ENCODE measurements at regions not wholly inside any gene's neighbourhood (a gene's known extent, or its start where the extent isn't known, plus 50 kb on each side); places are given as distances from the start of the nearest gene placed in this dataset.

DNA sequence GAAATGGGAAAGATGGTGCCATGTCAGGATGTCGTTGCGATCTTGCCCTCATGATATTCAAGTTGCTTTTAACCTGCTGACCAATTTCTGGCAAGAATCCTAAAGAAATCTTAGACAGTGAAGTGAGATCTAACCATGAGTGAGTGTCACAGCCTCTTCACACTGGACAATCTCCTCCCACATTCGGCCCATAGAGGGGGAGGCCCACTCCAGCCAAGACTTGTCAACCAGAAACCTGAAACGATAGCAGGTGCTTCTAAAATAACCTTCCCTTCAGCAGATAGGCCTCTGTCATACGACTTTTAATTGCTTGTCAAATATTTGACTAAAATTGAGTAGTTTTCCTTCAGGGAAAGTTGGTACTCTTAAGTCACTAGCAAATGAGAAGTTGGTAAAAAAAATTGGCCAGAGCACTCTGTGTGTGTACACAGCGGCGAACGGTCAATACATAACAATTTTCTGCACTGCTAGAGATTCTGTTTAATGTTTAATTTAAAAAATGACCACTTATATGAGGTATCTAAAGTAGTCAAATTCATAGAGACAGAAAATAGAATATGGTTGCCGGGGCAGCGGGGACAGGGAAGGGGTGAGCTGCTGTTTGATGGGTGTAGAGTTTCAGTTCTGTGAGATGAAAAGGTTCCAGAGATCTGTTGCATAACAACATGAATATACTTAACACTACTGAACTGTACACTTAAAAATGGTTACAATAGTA is 110.2 kb downstream of the VAPA start:
- H3K27ac Mint-ChIP-seq, result no peak overlapping the region
- H3K9me3 Mint-ChIP-seq, result no peaks in the 10 kb centered on the region
- H3K4me1 Mint-ChIP-seq (ENCODE audit: low read depth in 2 of 2), result no peaks in the 10 kb centered on the region
- DNase-seq (no peak), ATAC-seq (replicated peaks) (no peak)
- H3K27me3 Mint-ChIP-seq, result peaks cover 18 to 27% of the 10 kb centered on the region in 2 donors
- no peaks in the 10 kb centered on the region for H3K36me3 Mint-ChIP-seq (ENCODE audit: insufficient read depth)
- H3K4me3 Mint-ChIP-seq, result no peak overlapping the region

DNA sequence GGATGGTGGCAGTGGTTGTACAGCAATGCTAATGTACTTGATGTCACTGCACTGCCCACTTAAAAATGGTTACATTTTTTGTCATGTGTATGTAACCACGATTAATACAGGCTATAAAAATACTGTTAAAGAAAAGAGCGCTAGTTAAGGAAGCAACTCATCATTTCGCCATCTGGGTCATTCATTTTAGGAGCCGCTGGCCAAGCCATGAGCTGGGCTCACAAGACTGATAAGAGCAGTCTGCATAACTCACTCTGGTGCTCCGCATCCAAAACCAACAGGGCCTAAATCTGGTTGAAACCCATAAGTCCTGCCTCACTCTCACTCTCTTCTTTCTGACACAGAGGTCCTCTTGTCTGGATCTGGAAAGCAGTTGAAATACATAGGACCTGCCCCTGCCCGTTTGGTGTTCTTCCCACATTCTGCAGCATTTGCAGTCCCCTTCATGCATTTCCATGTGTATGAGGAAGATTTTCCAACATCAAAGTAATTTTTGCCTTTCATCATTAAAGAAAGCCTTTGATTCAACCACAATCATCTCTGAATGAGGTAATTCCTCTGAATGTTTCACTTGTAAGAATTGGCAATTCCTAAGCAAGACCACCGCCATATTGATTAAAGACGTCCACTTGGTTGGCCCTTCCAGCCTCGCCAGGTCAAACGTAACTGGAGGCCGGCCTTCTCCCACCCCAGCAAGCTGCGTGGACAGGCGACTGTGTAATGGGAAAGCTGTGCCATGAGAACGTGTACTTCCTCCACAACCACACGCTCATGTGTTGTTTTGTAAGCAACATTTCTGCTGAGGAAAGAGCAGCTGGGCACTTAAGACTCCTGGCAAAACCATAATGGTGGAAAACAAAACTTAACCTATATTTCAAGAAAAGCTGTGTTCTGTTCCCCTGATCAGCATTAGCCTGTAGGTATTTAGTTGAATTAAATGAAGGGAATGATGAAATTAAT is 112.2 kb downstream of the VAPA start:
- no peak for ATAC-seq (replicated peaks)
- Mint-ChIP-seq H3K4me1 (ENCODE audit: low read depth in 2 of 2) (no peaks in the 10 kb centered on the region), H3K36me3 (ENCODE audit: insufficient read depth) (no peaks in the 10 kb centered on the region), H3K27ac (no peak overlapping the region), H3K27me3 (peaks cover 35 to 38% of the 10 kb centered on the region in 2 donors), H3K4me3 (no peak overlapping the region), H3K9me3 (no peaks in the 10 kb centered on the region)
- DNase-seq, result no peak

DNA sequence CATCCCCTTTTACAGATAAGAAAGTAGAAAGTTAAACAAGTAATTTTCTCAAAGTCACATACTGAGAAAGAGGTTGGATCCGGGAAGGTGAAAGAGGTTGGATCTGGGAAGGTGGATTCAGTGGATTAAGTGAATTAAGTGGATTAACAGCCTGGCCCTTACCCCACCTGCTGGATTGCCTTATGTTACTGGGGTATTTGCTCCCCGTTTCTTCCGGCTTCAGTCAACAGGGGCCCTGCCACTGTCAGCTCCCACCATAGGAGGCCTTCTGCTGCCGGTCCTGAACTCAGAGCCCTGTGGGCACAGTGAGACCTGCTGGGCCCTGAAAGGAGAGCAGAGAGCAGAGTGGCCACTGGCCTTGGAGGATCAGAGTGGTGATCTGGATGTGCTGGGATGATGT is 113.2 kb downstream of the VAPA start:
- Mint-ChIP-seq H3K27ac (no peak overlapping the region), H3K9me3 (no peaks in the 10 kb centered on the region), H3K4me1 (ENCODE audit: low read depth in 2 of 2) (no peaks in the 10 kb centered on the region), H3K4me3 (no peak overlapping the region), H3K36me3 (ENCODE audit: insufficient read depth) (no peaks in the 10 kb centered on the region), H3K27me3 (peaks cover 38 to 48% of the 10 kb centered on the region in 2 donors)
- DNase-seq, result no peak
- no peak for ATAC-seq (replicated peaks)

DNA sequence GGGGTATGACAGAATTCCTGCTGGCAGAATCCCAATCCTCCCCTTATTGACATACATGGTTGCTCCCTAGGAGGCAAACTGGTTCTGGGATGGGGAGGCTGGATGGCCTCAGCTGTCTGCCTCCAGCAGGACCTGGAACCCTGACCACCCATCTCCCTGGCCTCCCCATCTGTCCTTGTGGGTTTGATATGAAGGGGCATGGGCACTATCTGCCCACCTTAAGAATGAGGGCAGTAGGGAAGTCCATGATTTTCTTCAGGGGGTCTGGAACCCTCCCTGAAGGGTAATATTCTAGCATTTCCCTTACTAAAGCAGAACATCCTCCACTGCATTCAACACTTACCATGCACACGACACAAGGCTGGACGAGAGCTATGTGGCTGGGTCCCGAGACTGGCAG is 113.6 kb downstream of the VAPA start:
- Mint-ChIP-seq H3K27ac (no peak overlapping the region), H3K4me1 (ENCODE audit: low read depth in 2 of 2) (no peaks in the 10 kb centered on the region), H3K9me3 (no peaks in the 10 kb centered on the region)

DNA sequence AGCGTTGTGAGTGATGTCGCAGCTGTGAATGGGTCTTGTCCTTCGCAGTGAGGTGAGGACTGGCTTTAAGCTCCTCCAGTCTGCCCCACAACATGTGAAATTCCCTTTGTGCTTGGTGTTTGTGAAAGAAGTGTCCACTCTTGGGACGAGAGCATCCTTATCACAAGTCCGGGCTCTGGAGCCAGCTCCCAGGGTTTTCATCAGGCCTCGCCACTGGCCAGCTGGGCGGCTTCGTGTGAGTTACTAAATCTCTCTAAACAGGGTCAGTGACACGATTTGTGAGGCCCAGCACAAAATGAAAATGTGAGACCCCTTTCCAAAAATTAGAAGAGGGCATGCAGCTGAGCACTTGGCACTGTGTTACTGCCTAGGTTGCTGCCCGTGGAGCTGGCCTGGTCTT is 115.9 kb downstream of the VAPA start:
- no peak overlapping the region for H3K27ac Mint-ChIP-seq
- no peaks in the 10 kb centered on the region for H3K36me3 Mint-ChIP-seq (ENCODE audit: insufficient read depth)
- peaks cover 37 to 50% of the 10 kb centered on the region in 2 donors for H3K27me3 Mint-ChIP-seq
- H3K4me3 Mint-ChIP-seq, result no peak overlapping the region
- no peak for ATAC-seq (replicated peaks)
- no peaks in the 10 kb centered on the region for H3K4me1 Mint-ChIP-seq (ENCODE audit: low read depth in 2 of 2)
- no peak for DNase-seq
- H3K9me3 Mint-ChIP-seq, result no peaks in the 10 kb centered on the region

More for the DNA sequence above, 113.6 kb downstream of the VAPA start:
- DNase-seq, result no peak
- no peak overlapping the region for H3K4me3 Mint-ChIP-seq
- ATAC-seq (replicated peaks), result no peak
- H3K27me3 Mint-ChIP-seq, result peaks cover 34 to 48% of the 10 kb centered on the region in 2 donors
- no peaks in the 10 kb centered on the region for H3K36me3 Mint-ChIP-seq (ENCODE audit: insufficient read depth)

DNA sequence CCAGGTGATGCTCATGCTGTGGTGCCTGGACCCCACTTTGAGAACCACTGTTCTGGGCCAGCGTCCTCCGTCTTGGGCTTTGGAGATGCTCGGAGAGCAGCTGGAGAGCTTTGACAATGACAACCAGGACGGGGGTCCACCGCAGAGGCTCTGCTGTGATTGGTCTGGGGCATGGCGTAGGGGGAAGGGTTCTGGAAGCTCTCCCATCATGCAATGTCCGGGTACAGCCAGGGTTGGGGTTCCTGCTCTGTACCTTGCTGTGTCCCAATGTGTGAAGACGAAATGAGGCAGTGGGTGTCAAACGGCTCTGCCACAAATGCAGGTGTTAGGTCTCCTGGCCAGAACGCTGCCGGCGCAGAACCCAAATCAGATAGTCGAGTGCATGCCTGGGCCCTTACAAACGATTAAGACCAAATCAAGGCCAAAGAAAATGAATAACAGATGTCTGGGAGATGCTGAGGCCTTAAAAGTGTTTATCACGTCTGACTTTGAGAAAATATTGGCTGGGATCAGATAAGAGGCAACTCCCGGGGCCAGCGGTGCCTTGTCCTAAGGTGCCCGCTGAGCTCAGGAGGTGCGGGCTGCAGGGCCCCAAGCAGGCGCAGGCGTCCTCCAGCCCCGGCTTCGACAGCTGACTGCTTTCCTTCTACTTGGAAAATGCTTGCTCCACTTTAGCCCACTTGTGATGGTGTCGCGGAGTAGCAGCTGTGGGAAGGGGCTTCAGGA is 117.2 kb downstream of the VAPA start:
- Mint-ChIP-seq H3K4me1 (ENCODE audit: low read depth in 2 of 2) (no peaks in the 10 kb centered on the region), H3K27me3 (peaks cover 37 to 61% of the 10 kb centered on the region in 2 donors), H3K9me3 (no peaks in the 10 kb centered on the region), H3K27ac (no peak overlapping the region), H3K4me3 (no peak overlapping the region), H3K36me3 (ENCODE audit: insufficient read depth) (no peaks in the 10 kb centered on the region)
- ATAC-seq (replicated peaks) (no peak), DNase-seq (no peak)

DNA sequence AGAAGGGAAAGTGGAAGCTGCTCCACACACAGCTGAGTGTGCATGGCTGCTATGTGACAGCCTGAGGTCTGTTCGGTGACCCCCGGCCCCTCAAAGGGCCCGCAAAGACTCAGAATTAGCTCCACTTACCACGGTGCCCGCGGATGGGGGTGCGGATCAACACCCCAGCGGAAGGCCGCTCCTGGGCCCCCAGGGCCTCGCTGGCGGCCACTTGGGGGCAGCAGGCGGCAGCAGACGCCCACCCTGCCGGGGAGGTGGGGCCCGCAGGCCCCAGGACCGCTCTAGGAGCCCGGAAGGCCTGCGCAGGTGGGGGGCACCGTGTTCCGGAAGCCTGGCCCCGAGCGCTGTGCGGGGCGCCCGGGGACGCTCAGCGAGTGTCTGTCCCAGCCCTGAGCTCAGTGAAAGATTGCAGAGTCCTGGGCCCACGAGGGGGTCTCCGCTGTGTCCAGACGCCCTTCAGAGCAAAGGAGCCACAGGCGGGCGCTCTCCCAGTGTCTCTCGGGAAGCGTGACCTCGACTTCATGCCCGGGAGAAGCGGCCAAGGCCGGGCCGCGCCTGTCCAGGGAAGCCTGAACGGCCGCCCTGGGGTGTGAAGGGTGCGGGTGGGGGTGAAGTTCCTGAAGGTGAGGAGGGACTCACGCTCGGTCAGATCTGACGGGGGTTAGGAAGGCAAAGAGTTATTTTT is 118.7 kb downstream of the VAPA start:
- no peaks in the 10 kb centered on the region for H3K4me1 Mint-ChIP-seq (ENCODE audit: low read depth in 2 of 2)
- no peak for ATAC-seq (replicated peaks)
- H3K4me3 Mint-ChIP-seq, result no peak overlapping the region

DNA sequence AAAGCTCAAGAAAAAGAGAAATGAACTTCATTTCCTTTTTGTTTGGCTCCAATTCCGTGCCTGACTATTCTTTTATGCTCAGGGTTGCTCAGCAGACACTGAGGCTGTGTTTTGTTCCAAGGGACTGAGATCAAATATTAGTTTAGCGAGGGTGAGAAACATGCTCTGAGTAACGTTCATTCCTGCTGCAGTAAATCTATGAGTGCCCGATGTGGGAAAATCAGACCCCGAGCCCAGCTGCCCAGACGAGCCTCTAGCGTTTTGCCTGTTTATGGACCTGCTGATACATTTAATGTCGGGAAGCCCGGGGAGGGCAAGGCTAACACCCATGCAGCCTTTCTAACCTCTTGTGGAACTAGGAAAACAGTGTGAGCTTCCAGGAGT is 119.2 kb downstream of the VAPA start:
- no peak overlapping the region for H3K4me3 Mint-ChIP-seq
- ATAC-seq (replicated peaks), result no peak
- H3K27ac Mint-ChIP-seq, result no peak overlapping the region
- no peaks in the 10 kb centered on the region for H3K9me3 Mint-ChIP-seq
- DNase-seq, result no peak
- H3K27me3 Mint-ChIP-seq, result peaks cover 47 to 81% of the 10 kb centered on the region in 2 donors
- no peaks in the 10 kb centered on the region for H3K4me1 Mint-ChIP-seq (ENCODE audit: low read depth in 2 of 2)
- no peaks in the 10 kb centered on the region for H3K36me3 Mint-ChIP-seq (ENCODE audit: insufficient read depth)

More for the DNA sequence above, 118.7 kb downstream of the VAPA start:
- peaks cover 47 to 75% of the 10 kb centered on the region in 2 donors for H3K27me3 Mint-ChIP-seq
- no peak overlapping the region for H3K27ac Mint-ChIP-seq
- no peaks in the 10 kb centered on the region for H3K9me3 Mint-ChIP-seq
- no peak for DNase-seq
- no peaks in the 10 kb centered on the region for H3K36me3 Mint-ChIP-seq (ENCODE audit: insufficient read depth)

DNA sequence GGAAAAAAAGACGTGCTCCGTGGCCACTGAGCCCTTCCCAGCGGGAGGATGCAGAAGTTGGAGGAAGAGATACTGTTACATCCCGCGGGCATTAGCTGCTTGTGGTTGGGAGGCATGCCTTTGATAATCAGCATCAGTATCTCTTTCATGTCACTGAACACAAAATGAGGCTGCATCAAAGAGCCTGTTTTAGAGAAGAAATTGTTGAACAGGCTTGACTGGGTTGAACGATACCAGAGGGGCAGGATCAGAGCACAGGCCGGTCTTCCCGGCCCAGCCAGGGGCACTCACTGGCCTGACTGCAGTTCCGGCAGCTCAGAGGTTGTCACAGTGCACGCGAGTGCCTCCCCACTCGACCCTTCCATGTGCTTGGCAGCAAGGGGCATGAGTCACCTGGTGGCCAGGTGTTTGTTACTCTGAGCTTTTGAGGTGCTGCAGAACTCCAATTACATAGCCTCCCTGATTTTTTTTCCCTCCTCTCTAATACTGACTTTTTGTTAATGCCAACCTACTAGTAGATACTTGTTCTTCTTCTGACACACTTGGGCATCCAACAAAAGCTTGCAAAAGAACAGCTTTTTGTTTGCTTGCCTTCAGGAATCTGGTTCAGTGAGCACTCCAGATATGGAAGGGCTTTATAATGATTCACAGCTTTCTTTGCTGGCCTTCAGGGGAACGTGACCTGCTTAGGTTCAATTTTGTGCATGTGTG is 121.6 kb downstream of the VAPA start:
- H3K9me3 Mint-ChIP-seq, result no peaks in the 10 kb centered on the region
- ATAC-seq (replicated peaks) (no peak), DNase-seq (no peak)
- H3K27me3 Mint-ChIP-seq, result peaks cover 33 to 71% of the 10 kb centered on the region in 2 donors
- no peaks in the 10 kb centered on the region for H3K4me1 Mint-ChIP-seq (ENCODE audit: low read depth in 2 of 2)
- no peak overlapping the region for H3K27ac Mint-ChIP-seq
- no peak overlapping the region for H3K4me3 Mint-ChIP-seq
- H3K36me3 Mint-ChIP-seq (ENCODE audit: insufficient read depth), result no peaks in the 10 kb centered on the region

DNA sequence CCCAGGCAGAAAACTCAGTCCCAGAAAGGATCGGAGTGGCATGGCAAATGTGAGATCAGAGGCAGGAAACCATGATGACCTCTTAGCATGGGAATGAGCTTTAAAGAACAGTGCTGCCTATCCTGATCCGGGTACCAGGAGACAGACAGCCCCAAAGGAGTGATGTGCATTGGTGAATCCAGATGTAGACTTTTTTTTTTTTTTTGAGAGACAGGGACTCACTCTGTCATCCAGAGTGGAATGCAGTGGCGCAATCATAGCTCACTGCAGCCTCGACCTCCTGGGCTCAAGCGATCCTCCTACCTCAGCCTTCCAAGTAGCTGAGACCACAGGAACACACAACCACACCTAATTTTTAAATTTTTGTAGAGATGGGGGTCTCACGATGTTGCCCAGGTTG is 122.7 kb downstream of the VAPA start:
- Mint-ChIP-seq H3K27ac (no peak overlapping the region), H3K36me3 (ENCODE audit: insufficient read depth) (no peaks in the 10 kb centered on the region)

DNA sequence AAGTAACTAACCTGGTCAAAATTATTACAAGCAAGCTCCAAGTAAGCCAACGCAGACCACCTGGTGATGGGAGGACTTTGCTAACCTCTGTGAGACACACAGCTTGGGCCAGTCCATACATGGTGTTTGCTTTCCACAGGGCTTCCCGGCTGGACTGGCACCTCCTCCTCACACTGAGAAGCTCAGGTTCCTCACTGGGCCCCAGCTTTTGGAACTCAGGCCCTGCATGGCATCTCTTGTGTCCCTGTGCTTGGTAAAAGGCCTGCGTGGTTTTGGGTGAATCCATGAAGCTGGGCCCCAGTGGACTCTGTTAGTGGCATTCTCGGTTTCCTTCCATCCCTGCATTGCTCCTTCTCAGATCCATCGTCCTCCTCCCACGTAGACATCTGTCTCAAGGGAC is 123.4 kb downstream of the VAPA start:
- H3K27me3 Mint-ChIP-seq, result peaks cover 24 to 56% of the 10 kb centered on the region in 2 donors
- ATAC-seq (replicated peaks), result no peak

More for the DNA sequence above, 122.7 kb downstream of the VAPA start:
- DNase-seq (no peak), ATAC-seq (replicated peaks) (no peak)
- peaks cover 25 to 61% of the 10 kb centered on the region in 2 donors for H3K27me3 Mint-ChIP-seq
- H3K4me1 Mint-ChIP-seq (ENCODE audit: low read depth in 2 of 2), result no peaks in the 10 kb centered on the region
- H3K4me3 Mint-ChIP-seq, result no peak overlapping the region
- no peaks in the 10 kb centered on the region for H3K9me3 Mint-ChIP-seq

DNA sequence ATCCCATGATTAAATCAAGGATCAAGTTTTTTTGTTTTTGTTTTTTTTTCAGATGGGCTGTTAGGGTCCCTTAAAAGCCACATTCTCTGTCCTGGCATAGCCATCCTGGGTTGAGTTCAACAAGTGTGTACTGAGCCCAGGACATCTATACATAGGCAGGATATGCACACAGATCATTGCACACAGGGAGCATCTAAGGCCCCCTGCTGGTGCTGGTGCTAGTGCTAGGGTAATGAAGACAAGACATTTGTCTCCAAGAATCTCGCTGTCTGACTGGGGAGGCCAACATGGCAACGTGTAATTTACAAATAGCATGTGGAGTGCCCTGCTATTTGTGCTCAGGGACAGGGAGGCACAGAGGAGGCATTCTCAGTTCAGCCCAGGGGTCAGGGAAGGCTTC is 124.5 kb downstream of the VAPA start:
- peaks cover 17 to 49% of the 10 kb centered on the region in 2 donors for H3K27me3 Mint-ChIP-seq
- no peaks in the 10 kb centered on the region for H3K36me3 Mint-ChIP-seq (ENCODE audit: insufficient read depth)
- no peak overlapping the region for H3K4me3 Mint-ChIP-seq
- H3K4me1 Mint-ChIP-seq (ENCODE audit: low read depth in 2 of 2), result no peaks in the 10 kb centered on the region
- ATAC-seq (replicated peaks), result no peak
- peaks cover 4% of the 10 kb centered on the region in 2 donors for H3K9me3 Mint-ChIP-seq
- H3K27ac Mint-ChIP-seq, result no peak overlapping the region
- no peak for DNase-seq

More for the DNA sequence above, 123.4 kb downstream of the VAPA start:
- H3K4me3 Mint-ChIP-seq, result no peak overlapping the region
- DNase-seq, result no peak
- no peak overlapping the region for H3K27ac Mint-ChIP-seq
- no peaks in the 10 kb centered on the region for H3K36me3 Mint-ChIP-seq (ENCODE audit: insufficient read depth)
- peaks cover 4% of the 10 kb centered on the region in 2 donors for H3K9me3 Mint-ChIP-seq
- no peaks in the 10 kb centered on the region for H3K4me1 Mint-ChIP-seq (ENCODE audit: low read depth in 2 of 2)
